ENCODE measurements at regions not wholly inside any gene's neighbourhood (a gene's known extent, or its start where the extent isn't known, plus 50 kb on each side); places are given as distances from the start of the nearest gene placed in this dataset.

- H3K27ac ChIP-seq (ENCODE audit: low read depth in 1 of 2, low read length in 2 of 2), result no peak overlapping the region
- H3K4me1 Mint-ChIP-seq (ENCODE audit: low read depth), result no peaks in the 10 kb centered on the region
- intact Hi-C loops (cut with DNase I, micrococcal nuclease), result no loop called here
- no peaks in the 10 kb centered on the region for H3K9me3 ChIP-seq (ENCODE audit: control insufficient read depth in 1 of 2, insufficient read depth in 1 of 2, low read length in 2 of 2)
- H3K4me3 Mint-ChIP-seq, result no peak overlapping the region
- H3K27ac Mint-ChIP-seq, result no peak overlapping the region
- no peaks in the 10 kb centered on the region for H3K4me1 ChIP-seq (ENCODE audit: insufficient read depth, low read length)
- POLR2A ChIA-PET, result no interaction called here
- no peaks in the 10 kb centered on the region for H3K36me3 ChIP-seq (ENCODE audit: insufficient read depth, low read length)
- DNase-seq (no peak), ATAC-seq (ENCODE audit: poor library complexity) (no peak)
- no peak overlapping the region for H3K4me3 ChIP-seq (ENCODE audit: low read length)
- no peaks in the 10 kb centered on the region for H3K36me3 Mint-ChIP-seq (ENCODE audit: low read depth)
- H3K27me3 Mint-ChIP-seq, result no peaks in the 10 kb centered on the region
- no peak for TF ChIP-seq CTCF (IDR thresholded peaks at IDR 0.05)
- H3K27me3 ChIP-seq (ENCODE audit: control insufficient read depth in 1 of 2, insufficient read depth in 2 of 2, low read length in 2 of 2), result no peaks in the 10 kb centered on the region
- no peaks in the 10 kb centered on the region for H3K9me3 Mint-ChIP-seq
- CTCF ChIA-PET, result no interaction called here
These were observed 172.9 kb upstream of the AVPR1A start for GRCh38 chr12:63323942-63324341.

- Histone ChIP-seq H3K27me3 (ENCODE audit: control insufficient read depth in 1 of 2, insufficient read depth in 2 of 2, low read length in 2 of 2) (no peaks in the 10 kb centered on the region), H3K9me3 (ENCODE audit: control insufficient read depth in 1 of 2, insufficient read depth in 1 of 2, low read length in 2 of 2) (peaks cover 0 to 7% of the 10 kb centered on the region in 2 experiments), H3K4me1 (ENCODE audit: insufficient read depth, low read length) (no peaks in the 10 kb centered on the region), H3K4me3 (ENCODE audit: low read length) (no peak overlapping the region), H3K27ac (ENCODE audit: low read depth in 1 of 2, low read length in 2 of 2) (no peak overlapping the region), H3K36me3 (ENCODE audit: insufficient read depth, low read length) (no peaks in the 10 kb centered on the region)
- Mint-ChIP-seq H3K9me3 (no peaks in the 10 kb centered on the region), H3K27me3 (no peaks in the 10 kb centered on the region), H3K4me1 (ENCODE audit: low read depth) (no peaks in the 10 kb centered on the region), H3K36me3 (ENCODE audit: low read depth) (no peaks in the 10 kb centered on the region), H3K4me3 (no peak overlapping the region), H3K27ac (no peak overlapping the region)
- no peak for TF ChIP-seq CTCF (IDR thresholded peaks at IDR 0.05)
- intact Hi-C loops (cut with DNase I, micrococcal nuclease), result no loop called here
- ATAC-seq (ENCODE audit: poor library complexity) (no peak), DNase-seq (no peak)
- ChIA-PET POLR2A (no interaction called here), CTCF (no interaction called here)
These were observed 170.4 kb upstream of the AVPR1A start for GRCh38 chr12:63321373-63321772.

GRCh38 chr12:63319936-63320633 is 169.1 kb upstream of the AVPR1A start:
- ATAC-seq (ENCODE audit: poor library complexity) (no peak), DNase-seq (no peak)
- Mint-ChIP-seq H3K36me3 (ENCODE audit: low read depth) (no peaks in the 10 kb centered on the region), H3K4me3 (no peak overlapping the region), H3K27me3 (no peaks in the 10 kb centered on the region), H3K9me3 (no peaks in the 10 kb centered on the region), H3K27ac (no peak overlapping the region), H3K4me1 (ENCODE audit: low read depth) (no peaks in the 10 kb centered on the region)
- Histone ChIP-seq H3K36me3 (ENCODE audit: insufficient read depth, low read length) (no peaks in the 10 kb centered on the region), H3K9me3 (ENCODE audit: control insufficient read depth in 1 of 2, insufficient read depth in 1 of 2, low read length in 2 of 2) (peaks cover 0 to 7% of the 10 kb centered on the region in 2 experiments), H3K27me3 (ENCODE audit: control insufficient read depth in 1 of 2, insufficient read depth in 2 of 2, low read length in 2 of 2) (no peaks in the 10 kb centered on the region), H3K27ac (ENCODE audit: low read depth in 1 of 2, low read length in 2 of 2) (no peak overlapping the region), H3K4me3 (ENCODE audit: low read length) (no peak overlapping the region), H3K4me1 (ENCODE audit: insufficient read depth, low read length) (no peaks in the 10 kb centered on the region)
- POLR2A ChIA-PET, result no interaction called here
- intact Hi-C loops (cut with DNase I, micrococcal nuclease), result no loop called here
- no peak for TF ChIP-seq CTCF (IDR thresholded peaks at IDR 0.05)
- CTCF ChIA-PET, result no interaction called here
